IMR-90 (cell line): ENCODE measurements at regions not wholly inside any gene's neighbourhood (a gene's known extent, or its start where the extent isn't known, plus 50 kb on each side); places are given as distances from the start of the nearest gene placed in this dataset.

ENCODE experiments used
- ATAC-seq: fragments of 200-7000 bp; cut with Tn5 transposase; 2 replicates; pipeline ENCODE4 v1.9.1; 2020; ENCODE audit warnings: low read depth, mild to moderate bottlenecking, moderate library complexity
- BruUV-seq: library from RNA; stranded (reverse); fragments of 400-500 nt; replicated peaks from 2 replicates; lab custom pipeline; 2021; lab: Mats Ljungman, UMichigan
- CTCF ChIA-PET: fragments of 300-600 bp; formaldehyde crosslinking; extraction: SDS; loops from one replicate; lab custom pipeline; 2021; ENCODE audit warnings: antibody characterized with exemption; lab: Yijun Ruan, JAX
- POLR2A ChIA-PET: fragments of 300-600 bp; sonication (Branson Sonifier 250); formaldehyde crosslinking; loops from one replicate; lab custom pipeline; 2022; ENCODE audit warnings: antibody characterized with exemption; ENCODE audit not compliant: unreplicated experiment; lab: Charles Lee
- DNase-seq: peaks from one replicate; pipeline ENCODE4 v3.0.0; 2013
- H2AFZ ChIP-seq: replicated peaks from 2 replicates; pipeline ENCODE3; 2013; ENCODE audit warnings: low read length, mild to moderate bottlenecking; ENCODE audit not compliant: poor library complexity
- H2AK5ac ChIP-seq: 2 replicates; pipeline ENCODE4 v1.6.1; 2013; ENCODE audit warnings: low read depth, low read length, inconsistent platforms
- H2AK9ac ChIP-seq: replicated peaks from 2 replicates; pipeline ENCODE3; 2013; ENCODE audit warnings: mild to moderate bottlenecking, low read depth, low read length, moderate library complexity; ENCODE audit not compliant: poor library complexity
- H2BK120ac ChIP-seq: 2 replicates; pipeline ENCODE4 v1.6.1; 2013; ENCODE audit warnings: low read depth, low read length, inconsistent platforms
- H2BK15ac ChIP-seq: 3 replicates; pipeline ENCODE4 v1.6.1; 2013; ENCODE audit warnings: low read depth, low read length, inconsistent platforms
- H2BK20ac ChIP-seq: 2 replicates; pipeline ENCODE4 v1.6.1; 2013; ENCODE audit warnings: low read depth, mild to moderate bottlenecking, inconsistent platforms, low read length, moderate library complexity
- H2BK5ac ChIP-seq: 2 replicates; pipeline ENCODE4 v1.6.1; 2013; ENCODE audit warnings: mild to moderate bottlenecking, low read depth, low read length, inconsistent platforms; ENCODE audit not compliant: poor library complexity, severe bottlenecking
- H3K14ac ChIP-seq: replicated peaks from 2 replicates; pipeline ENCODE4 v1.6.1; 2013; ENCODE audit warnings: low read depth, low read length, inconsistent platforms
- H3K18ac ChIP-seq: 2 replicates; pipeline ENCODE4 v1.6.1; 2013; ENCODE audit warnings: low read depth, low read length, control low read depth
- H3K23ac ChIP-seq: 2 replicates; pipeline ENCODE4 v1.6.1; 2013; ENCODE audit warnings: low read depth, low read length, inconsistent platforms
- H3K27ac ChIP-seq: 2 replicates; pipeline ENCODE4 v1.5.1; 2013; ENCODE audit warnings: mild to moderate bottlenecking, control low read depth, low read length; ENCODE audit not compliant: insufficient read depth
- H3K27me3 ChIP-seq: 2 replicates; pipeline ENCODE4 v1.6.1; 2013; ENCODE audit warnings: low read length; ENCODE audit not compliant: control insufficient read depth, insufficient read depth
- H3K36me3 ChIP-seq: 2 replicates; pipeline ENCODE4 v1.6.1; 2013; ENCODE audit warnings: low read length, mixed read lengths; ENCODE audit not compliant: control insufficient read depth, insufficient read depth
- H3K4ac ChIP-seq: 2 replicates; pipeline ENCODE4 v1.6.1; 2013; ENCODE audit warnings: low read depth, low read length, inconsistent platforms
- H3K4me1 ChIP-seq: 2 replicates; pipeline ENCODE4 v1.6.1; 2013; ENCODE audit warnings: low read length, mixed read lengths; ENCODE audit not compliant: control insufficient read depth, insufficient read depth
- H3K4me2 ChIP-seq: 2 replicates; pipeline ENCODE4 v1.6.1; 2013; ENCODE audit warnings: low read depth, mild to moderate bottlenecking, control low read depth, low read length, moderate library complexity
- H3K4me3 ChIP-seq: 2 replicates; pipeline ENCODE4 v1.5.1; 2013; ENCODE audit warnings: low read depth, mild to moderate bottlenecking, control low read depth, low read length, moderate library complexity; ENCODE audit not compliant: insufficient read depth
- H3K56ac ChIP-seq: 2 replicates; pipeline ENCODE4 v1.6.1; 2013; ENCODE audit warnings: low read length, inconsistent platforms; ENCODE audit not compliant: insufficient read depth; ENCODE audit errors: extremely low read depth
- H3K79me1 ChIP-seq, 2 experiments: 2 replicates each; pipeline ENCODE4 v1.6.1; 2013; ENCODE audit warnings: low read length in 2 of 2, inconsistent platforms in 1 of 2, low read depth in 1 of 2
- H3K9ac ChIP-seq: 2 replicates; pipeline ENCODE4 v1.6.1; 2013; ENCODE audit warnings: low read depth, low read length, control low read depth
- H3K9me1 ChIP-seq: 2 replicates; pipeline ENCODE4 v1.6.1; 2013; ENCODE audit warnings: low read length, inconsistent platforms; ENCODE audit not compliant: insufficient read depth
- H3K9me3 ChIP-seq: 2 replicates; pipeline ENCODE4 v1.6.1; 2013; ENCODE audit warnings: low read length; ENCODE audit not compliant: control insufficient read depth, insufficient read depth
- H4K20me1 ChIP-seq: 2 replicates; pipeline ENCODE4 v1.6.1; 2013; ENCODE audit warnings: low read length, inconsistent platforms; ENCODE audit not compliant: insufficient read depth
- H4K5ac ChIP-seq: 2 replicates; pipeline ENCODE4 v1.6.1; 2013; ENCODE audit warnings: mild to moderate bottlenecking, low read depth, low read length, control low read depth
- H4K8ac ChIP-seq, 2 experiments: 2 replicates each; pipeline ENCODE4 v1.6.1; 2013; ENCODE audit warnings: low read depth in 2 of 2, low read length in 2 of 2, control low read depth in 1 of 2, inconsistent platforms in 1 of 2
- H4K91ac ChIP-seq: 2 replicates; pipeline ENCODE4 v1.6.1; 2013; ENCODE audit warnings: low read depth, low read length, inconsistent platforms; ENCODE audit not compliant: insufficient read depth
- BHLHE40 ChIP-seq: fragments of 150-350 bp; IDR thresholded peaks from 2 replicates; pipeline ENCODE4 v1.6.1; 2016; ENCODE audit warnings: mild to moderate bottlenecking, low read depth, low read length
- CEBPB ChIP-seq: IDR thresholded peaks from 2 replicates; pipeline ENCODE4 v1.6.1; 2012; ENCODE audit warnings: low read depth, low read length, improper control_type of control experiment
- CTCF ChIP-seq: conservative IDR thresholded peaks from 2 replicates; pipeline ENCODE4 v1.5.1; 2012; ENCODE audit warnings: mild to moderate bottlenecking, low read depth, low read length, improper control_type of control experiment
- FOS ChIP-seq: fragments of 150-350 bp; IDR thresholded peaks from 2 replicates; pipeline ENCODE4 v1.6.1; 2016; ENCODE audit warnings: low read depth, low read length
- MAFK ChIP-seq: IDR thresholded peaks from 2 replicates; pipeline ENCODE4 v1.6.1; 2012; ENCODE audit warnings: low read depth, low read length, improper control_type of control experiment
- MAZ ChIP-seq: IDR thresholded peaks from 2 replicates; pipeline ENCODE4 v1.6.1; 2012; ENCODE audit warnings: low read depth, mild to moderate bottlenecking, low read length, improper control_type of control experiment, moderate library complexity, borderline replicate concordance
- NFE2L2 ChIP-seq: fragments of 150-350 bp; IDR thresholded peaks from 2 replicates; pipeline ENCODE4 v1.6.1; 2016; ENCODE audit warnings: low read depth, mild to moderate bottlenecking, low read length
- POLR2A ChIP-seq: IDR thresholded peaks from 2 replicates; pipeline ENCODE4 v1.6.1; 2012; ENCODE audit warnings: mild to moderate bottlenecking, low read depth, low read length
- RAD21 ChIP-seq: IDR thresholded peaks from 2 replicates; pipeline ENCODE4 v1.6.1; 2012; ENCODE audit warnings: low read length, improper control_type of control experiment
- RCOR1 ChIP-seq: IDR thresholded peaks from 2 replicates; pipeline ENCODE4 v1.6.1; 2012; ENCODE audit warnings: mild to moderate bottlenecking, low read length, improper control_type of control experiment; ENCODE audit not compliant: insufficient replicate concordance
- SMC3 ChIP-seq: fragments of 150-350 bp; IDR thresholded peaks from 2 replicates; pipeline ENCODE4 v1.6.1; 2016; ENCODE audit warnings: low read depth, mild to moderate bottlenecking, antibody characterized with exemption, low read length, moderate library complexity
- WGBS, 2 experiments: methylation state at CpG; one replicate each; pipeline versions ENCODE4 v1.1.5 to v1.1.7; 2013; ENCODE audit warnings: missing lambda C conversion rate in 2 of 2; ENCODE audit not compliant: insufficient read length in 1 of 2; ENCODE audit errors: extremely low coverage in 2 of 2; 5-methylcytosine and 5-hydroxymethylcytosine counted together
- dilution Hi-C: fragments of 300-500 bp; cut with HindIII; formaldehyde crosslinking; loops from one replicate; pipeline ENCODE4 v1.14.3; 2018; ENCODE audit warnings: low sequenced_read_pairs; ENCODE audit not compliant: unreplicated experiment
- in situ Hi-C: fragments of 300-500 bp; cut with MboI; formaldehyde crosslinking; loops from 3 replicates; pipeline ENCODE4 v1.14.3; 2019; ENCODE audit warnings: low sequenced_read_pairs, inconsistent platforms, mixed read lengths
- intact Hi-C: fragments of 100-400 bp; cut with micrococcal nuclease; formaldehyde crosslinking; loops from 2 replicates; pipeline ENCODE4 v1.10.0; 2022
- TF ChIP-seq, protein P1 (sequence below): fragments of 150-350 bp; IDR thresholded peaks from 2 replicates; pipeline ENCODE4 v1.6.1; 2016; ENCODE audit warnings: low read depth, mild to moderate bottlenecking, low read length, moderate library complexity, borderline replicate concordance
- TF ChIP-seq, protein P2 (sequence below): fragments of 150-350 bp; IDR thresholded peaks from 2 replicates; pipeline ENCODE4 v1.6.1; 2017; ENCODE audit warnings: mild to moderate bottlenecking, antibody characterized with exemption, low read length, low read depth

DNA sequence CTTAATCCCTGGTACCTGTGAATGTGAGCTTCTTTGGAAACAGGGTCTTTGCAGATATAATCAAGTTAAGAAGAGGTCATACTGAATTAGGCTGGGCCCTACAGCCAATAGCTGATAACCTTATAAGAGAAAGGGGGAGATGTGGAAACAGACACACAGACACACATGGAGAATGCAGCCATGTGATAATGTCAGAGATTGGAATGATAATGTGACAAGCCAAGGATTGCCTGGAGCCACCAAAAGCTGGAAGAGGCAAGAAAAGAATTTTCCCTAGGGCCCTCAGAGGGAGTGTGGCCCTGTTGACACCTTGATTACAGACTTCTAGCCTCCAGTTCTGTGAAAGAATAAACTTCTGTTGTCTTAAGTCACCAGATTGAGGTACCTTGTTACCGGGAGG is 114.5 kb upstream of the SOD1 start:
- Histone ChIP-seq H2AK5ac (no peak overlapping the region), H4K8ac (no peak overlapping the region), H2BK5ac (no peak overlapping the region), H3K18ac (no peak overlapping the region), H3K4ac (no peak overlapping the region), H3K4me2 (no peak overlapping the region), H3K23ac (no peak overlapping the region), H3K14ac (no peak overlapping the region), H4K91ac (no peak overlapping the region), H3K9ac (no peak overlapping the region), H3K27ac (no peak overlapping the region), H2BK20ac (no peak overlapping the region), H2AFZ (no peak overlapping the region), H2AK9ac (no peak overlapping the region), H4K20me1 (no peaks in the 10 kb centered on the region), H4K5ac (no peak overlapping the region), H3K79me1 (no peaks in the 10 kb centered on the region), H3K36me3 (no peaks in the 10 kb centered on the region), H2BK15ac (no peak overlapping the region), H3K9me1 (no peaks in the 10 kb centered on the region), H3K27me3 (peaks cover 11% of the 10 kb centered on the region), H3K56ac (no peak overlapping the region), H3K4me3 (no peak overlapping the region), H3K9me3 (no peaks in the 10 kb centered on the region), H3K4me1 (no peaks in the 10 kb centered on the region; the same call in 1 of the 2 replicates), H2BK120ac (no peak overlapping the region)
- TF ChIP-seq CTCF (no peak), CEBPB (no peak), MAZ (no peak), POLR2A (no peak), RCOR1 (no peak), FOS (no peak), NFE2L2 (no peak), SMC3 (no peak), RAD21 (no peak), MAFK (no peak), BHLHE40 (no peak)
- TF ChIP-seq, protein P1, sequence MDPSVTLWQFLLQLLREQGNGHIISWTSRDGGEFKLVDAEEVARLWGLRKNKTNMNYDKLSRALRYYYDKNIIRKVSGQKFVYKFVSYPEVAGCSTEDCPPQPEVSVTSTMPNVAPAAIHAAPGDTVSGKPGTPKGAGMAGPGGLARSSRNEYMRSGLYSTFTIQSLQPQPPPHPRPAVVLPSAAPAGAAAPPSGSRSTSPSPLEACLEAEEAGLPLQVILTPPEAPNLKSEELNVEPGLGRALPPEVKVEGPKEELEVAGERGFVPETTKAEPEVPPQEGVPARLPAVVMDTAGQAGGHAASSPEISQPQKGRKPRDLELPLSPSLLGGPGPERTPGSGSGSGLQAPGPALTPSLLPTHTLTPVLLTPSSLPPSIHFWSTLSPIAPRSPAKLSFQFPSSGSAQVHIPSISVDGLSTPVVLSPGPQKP, result no peak
- TF ChIP-seq, protein P2, sequence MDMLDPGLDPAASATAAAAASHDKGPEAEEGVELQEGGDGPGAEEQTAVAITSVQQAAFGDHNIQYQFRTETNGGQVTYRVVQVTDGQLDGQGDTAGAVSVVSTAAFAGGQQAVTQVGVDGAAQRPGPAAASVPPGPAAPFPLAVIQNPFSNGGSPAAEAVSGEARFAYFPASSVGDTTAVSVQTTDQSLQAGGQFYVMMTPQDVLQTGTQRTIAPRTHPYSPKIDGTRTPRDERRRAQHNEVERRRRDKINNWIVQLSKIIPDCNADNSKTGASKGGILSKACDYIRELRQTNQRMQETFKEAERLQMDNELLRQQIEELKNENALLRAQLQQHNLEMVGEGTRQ, result no peak
- no TSS peak for BruUV-seq
- WGBS, 2 experiments, result 100% methylated on average over 1 of the region's 1 CpG; no CpG with 5 or more reads in 1 of the 2 experiments
- no peak for DNase-seq
- CTCF ChIA-PET, result interaction anchor here (1.4 kb wide), 1 partner anchor 14 kb away, joined by 4 read pairs; no protein-coding TSS in a partner anchor
- intact Hi-C loops, result no loop called here
- dilution Hi-C loops, result no loop called here
- POLR2A ChIA-PET, result no interaction called here
- no peak for ATAC-seq
- in situ Hi-C loops, result no loop called here
